PFSK-1 (cell line): ENCODE measurements at regions not wholly inside any gene's neighbourhood (a gene's known extent, or its start where the extent isn't known, plus 50 kb on each side); places are given as distances from the start of the nearest gene placed in this dataset.

Source experiments
- POLR2AphosphoS5 ChIP-seq: IDR thresholded peaks from 2 replicates; pipeline ENCODE4 v1.6.1; 2012; ENCODE audit warnings: low read depth, mild to moderate bottlenecking, control low read depth, low read length, moderate library complexity
- REST ChIP-seq, 2 experiments: IDR thresholded peaks; 2 replicates each; pipeline versions ENCODE4 v1.6.1 to v1.8.0; 2011 to 2012; ENCODE audit warnings: low read depth in 2 of 2, low read length in 2 of 2, control low read depth in 1 of 2, inconsistent platforms in 1 of 2, mild to moderate bottlenecking in 1 of 2, moderate library complexity in 1 of 2; ENCODE audit not compliant: insufficient read depth in 1 of 2
- SIN3A ChIP-seq: IDR thresholded peaks from 2 replicates; pipeline ENCODE4 v1.6.1; 2012; ENCODE audit warnings: mild to moderate bottlenecking, low read length, moderate library complexity, borderline replicate concordance; ENCODE audit not compliant: insufficient read depth
- TAF1 ChIP-seq: IDR thresholded peaks from 2 replicates; pipeline ENCODE4 v1.6.1; 2012; ENCODE audit warnings: low read length, control low read depth, borderline replicate concordance; ENCODE audit not compliant: insufficient read depth

GRCh38 chr12:115370650-115371049 is 686.7 kb upstream of the TBX3 start:
- TF ChIP-seq SIN3A = no peak
- no peak for TF ChIP-seq POLR2AphosphoS5
- TF ChIP-seq REST (IDR thresholded peaks at IDR 0.05; ENCODE audit: insufficient read depth in 1 of 2, low read depth in 2 of 2, low read length in 2 of 2) = no peak
- no peak for TF ChIP-seq TAF1
